Activated T-cell treated with anti-CD3 and anti-CD28 coated beads, Interleukin-2, amount 50 U/mL, for 4 hours (primary cell): ENCODE measurements at regions not wholly inside any gene's neighbourhood (a gene's known extent, or its start where the extent isn't known, plus 50 kb on each side); places are given as distances from the start of the nearest gene placed in this dataset.
"Not testable (repeated sequence)": the region's sequence is repeated elsewhere in the genome, so short reads cannot be mapped to it uniquely, and the experiment has no call there.

ENCODE experiments used
- ATAC-seq, 2 donors: fragments of 200-7000 bp; cut with Tn5 transposase; one replicate each; pipeline ENCODE4 v1.10.0; 2021
- DNase-seq: peaks from one replicate; pipeline ENCODE4 v3.0.0-alpha.2; 2020
- H3K27me3 Mint-ChIP-seq: one replicate; pipeline ENCODE4 v1.8.0; 2021; ENCODE audit warnings: low read depth, mixed read lengths
- H3K36me3 Mint-ChIP-seq: one replicate; pipeline ENCODE4 v1.8.0; 2022; ENCODE audit warnings: mixed read lengths; ENCODE audit not compliant: insufficient read depth
- H3K4me1 Mint-ChIP-seq: one replicate; pipeline ENCODE4 v1.8.0; 2021; ENCODE audit warnings: low read depth, mixed read lengths
- H3K4me3 Mint-ChIP-seq: one replicate; pipeline ENCODE4 v1.8.0; 2021; ENCODE audit warnings: mild to moderate bottlenecking, moderate library complexity, mixed read lengths
- H3K9me3 Mint-ChIP-seq: one replicate; pipeline ENCODE4 v1.8.0; 2021; ENCODE audit warnings: mixed read lengths

DNA sequence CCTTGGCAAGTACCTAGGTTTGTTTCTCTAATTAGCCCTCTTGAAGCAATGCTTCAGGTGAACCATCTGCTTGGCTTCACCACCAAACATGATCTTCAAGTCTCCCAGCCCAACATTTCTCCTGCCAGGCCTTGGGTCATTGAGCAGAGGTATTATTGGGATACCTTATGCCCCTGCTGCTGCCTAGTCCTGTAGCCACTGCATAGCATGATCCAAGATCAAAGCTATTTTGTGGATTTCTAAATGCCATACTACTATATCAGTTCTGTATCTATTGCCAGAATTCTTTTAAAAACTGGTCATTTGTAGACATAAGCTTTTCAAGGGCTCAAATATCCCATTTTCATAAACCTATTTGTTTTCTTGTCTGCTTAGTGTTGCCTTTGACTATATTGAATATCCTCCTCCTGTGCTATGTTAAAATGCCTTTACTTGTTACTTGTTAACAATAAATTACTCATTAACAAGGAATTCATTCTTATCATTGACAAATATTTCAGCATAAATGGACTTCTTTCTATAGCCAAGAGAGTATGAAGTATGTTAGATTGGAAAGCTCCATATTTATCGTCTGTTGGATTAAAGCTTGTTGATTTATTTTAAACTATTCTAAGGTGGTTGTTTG, 204.5 kb upstream of the RBBP8 start:
- no peaks in the 10 kb centered on the region for H3K36me3 Mint-ChIP-seq
- no peaks in the 10 kb centered on the region for H3K4me1 Mint-ChIP-seq
- DNase-seq (no peak), ATAC-seq (no peak)
- H3K9me3 Mint-ChIP-seq = no peaks in the 10 kb centered on the region
- peaks cover 15% of the 10 kb centered on the region for H3K27me3 Mint-ChIP-seq
- H3K4me3 Mint-ChIP-seq = no peak overlapping the region

- Mint-ChIP-seq H3K27me3 (peaks cover 15% of the 10 kb centered on the region), H3K9me3 (no peaks in the 10 kb centered on the region), H3K4me1 (no peaks in the 10 kb centered on the region), H3K4me3 (no peak overlapping the region), H3K36me3 (no peaks in the 10 kb centered on the region)
- ATAC-seq (no peak), DNase-seq (no peak)
Observed at GRCh38 chr18:22731398-22731797, 201.7 kb upstream of the RBBP8 start.

DNA sequence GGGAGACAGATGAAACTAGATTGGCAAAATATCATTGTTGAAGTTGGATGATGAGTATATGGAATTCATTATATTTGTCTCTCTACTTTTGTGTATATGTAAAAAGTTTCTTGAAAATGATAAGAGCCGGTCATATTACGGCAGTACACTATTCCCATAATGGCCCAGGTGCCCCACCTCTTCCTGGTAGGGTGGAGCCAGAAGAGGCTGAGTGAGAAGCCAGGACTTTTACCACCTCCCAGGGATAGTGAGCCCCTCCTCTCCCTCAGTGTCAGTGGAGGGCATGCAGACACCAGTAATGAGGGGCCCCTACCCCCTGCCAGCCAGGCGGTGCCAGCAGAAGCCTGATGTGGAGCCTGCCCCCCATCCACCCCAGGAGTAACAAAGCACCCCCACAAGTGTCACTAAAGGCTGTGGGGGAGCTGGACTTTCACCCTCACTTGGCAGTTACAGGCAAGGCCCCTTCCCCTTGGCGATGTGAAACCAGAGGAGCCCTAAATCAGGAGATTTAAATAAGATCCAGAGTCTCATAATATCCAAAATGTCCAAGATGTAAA, 198.9 kb upstream of the RBBP8 start:
- H3K9me3 Mint-ChIP-seq = no peaks in the 10 kb centered on the region
- no peak overlapping the region for H3K4me3 Mint-ChIP-seq
- no peak for ATAC-seq
- no peaks in the 10 kb centered on the region for H3K36me3 Mint-ChIP-seq
- H3K4me1 Mint-ChIP-seq = peaks cover under 1% of the 10 kb centered on the region
- DNase-seq = no peak
- peaks cover 7% of the 10 kb centered on the region for H3K27me3 Mint-ChIP-seq

DNA sequence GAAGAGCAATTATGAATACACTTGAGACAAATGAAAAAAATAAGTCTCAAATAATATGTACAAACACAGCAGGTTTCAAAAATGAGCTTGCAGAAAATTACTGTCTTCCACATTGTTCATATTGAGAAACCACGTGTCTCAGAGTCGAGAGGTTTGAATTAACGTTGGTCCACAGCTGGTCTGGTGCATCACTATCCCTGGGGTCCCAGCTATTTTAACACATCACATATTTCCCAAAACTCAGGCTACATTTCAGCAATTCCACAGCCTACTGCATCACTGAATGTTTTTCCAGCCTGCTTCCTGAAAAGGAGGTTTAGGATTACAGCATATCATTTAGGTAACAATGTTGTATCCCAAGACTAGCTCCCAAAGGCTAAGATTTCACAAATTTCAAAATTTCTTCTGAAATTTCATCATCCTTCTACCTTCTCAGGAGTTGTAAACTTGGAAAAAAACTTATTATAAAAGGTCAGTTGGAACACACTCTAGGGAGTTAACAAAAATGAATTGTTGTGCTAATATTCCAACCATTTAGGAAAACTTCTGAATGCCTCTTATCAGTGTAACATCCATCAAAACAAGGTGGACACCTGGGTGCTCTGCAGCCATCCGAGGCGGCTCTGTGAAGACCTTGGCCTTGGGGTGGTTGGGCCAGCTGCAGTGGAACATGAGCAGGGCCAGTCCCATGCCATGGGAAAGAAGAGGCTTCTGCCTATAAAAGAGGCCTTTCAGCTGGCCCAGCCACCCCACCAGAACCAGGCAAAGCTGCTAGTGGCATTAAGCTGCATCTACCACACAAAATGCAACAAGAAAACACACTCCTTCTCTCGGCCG, 198.1 kb upstream of the RBBP8 start:
- ATAC-seq (no peak), DNase-seq (no peak)
- peaks cover 7% of the 10 kb centered on the region for H3K27me3 Mint-ChIP-seq
- H3K4me3 Mint-ChIP-seq = no peak overlapping the region
- H3K36me3 Mint-ChIP-seq = no peaks in the 10 kb centered on the region
- H3K4me1 Mint-ChIP-seq = peaks cover 2% of the 10 kb centered on the region
- H3K9me3 Mint-ChIP-seq = no peaks in the 10 kb centered on the region

DNA sequence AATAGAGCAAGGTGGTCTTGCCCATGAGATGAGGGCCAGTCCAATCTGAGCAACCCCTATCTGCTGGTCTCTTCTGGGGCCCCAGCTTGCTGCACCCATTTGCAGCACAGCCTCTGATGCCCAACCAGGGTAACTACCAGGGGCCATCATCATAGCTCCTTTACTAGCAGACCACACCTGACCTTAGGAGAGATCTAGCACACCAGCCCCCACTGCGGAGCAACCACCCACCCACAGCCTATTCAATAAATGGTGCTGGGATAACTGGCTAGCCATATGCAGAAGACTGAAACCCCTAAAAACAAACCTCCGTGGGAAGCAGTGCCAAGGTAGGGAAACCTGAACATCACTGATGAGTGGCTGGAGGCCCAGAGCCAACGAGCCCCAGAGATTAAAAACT, 196.1 kb upstream of the RBBP8 start:
- H3K4me1 Mint-ChIP-seq = peaks cover 2% of the 10 kb centered on the region
- H3K9me3 Mint-ChIP-seq = no peaks in the 10 kb centered on the region
- ATAC-seq (no peak), DNase-seq (no peak)
- H3K36me3 Mint-ChIP-seq = no peaks in the 10 kb centered on the region
- H3K4me3 Mint-ChIP-seq = no peak overlapping the region
- peaks cover 7% of the 10 kb centered on the region for H3K27me3 Mint-ChIP-seq

DNA sequence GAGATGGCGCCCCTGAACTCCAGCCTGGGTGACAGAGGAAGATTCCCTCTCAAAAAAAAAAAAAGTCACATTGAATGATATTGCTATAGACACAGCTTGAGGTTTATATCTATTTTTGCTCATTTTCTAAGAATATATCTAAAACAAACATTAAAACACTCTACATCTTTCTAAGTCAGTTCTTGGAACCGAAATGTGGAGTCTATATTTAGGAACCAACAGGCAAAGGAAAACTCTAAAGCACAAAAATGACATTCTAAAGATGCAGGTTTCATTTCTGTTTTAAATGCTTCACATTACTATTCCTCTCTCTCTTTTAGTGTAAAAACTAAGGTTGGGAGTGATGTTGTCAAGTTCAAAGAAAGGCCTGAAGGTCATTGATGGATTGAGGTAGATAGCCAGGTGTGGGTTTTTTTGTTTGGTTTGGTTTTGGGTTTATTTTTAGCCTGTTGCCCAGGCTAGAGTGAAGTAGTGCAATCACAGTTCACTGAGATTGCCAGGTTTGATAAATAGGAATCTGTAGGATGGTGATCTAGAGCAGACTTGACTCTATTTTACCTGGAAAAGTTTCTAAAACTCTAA, 194.0 kb upstream of the RBBP8 start:
- no peak for DNase-seq
- Mint-ChIP-seq H3K9me3 (peaks cover 4% of the 10 kb centered on the region), H3K4me1 (peaks cover 2% of the 10 kb centered on the region), H3K27me3 (no peaks in the 10 kb centered on the region), H3K4me3 (no peak overlapping the region), H3K36me3 (no peaks in the 10 kb centered on the region)
- no peak for ATAC-seq

DNA sequence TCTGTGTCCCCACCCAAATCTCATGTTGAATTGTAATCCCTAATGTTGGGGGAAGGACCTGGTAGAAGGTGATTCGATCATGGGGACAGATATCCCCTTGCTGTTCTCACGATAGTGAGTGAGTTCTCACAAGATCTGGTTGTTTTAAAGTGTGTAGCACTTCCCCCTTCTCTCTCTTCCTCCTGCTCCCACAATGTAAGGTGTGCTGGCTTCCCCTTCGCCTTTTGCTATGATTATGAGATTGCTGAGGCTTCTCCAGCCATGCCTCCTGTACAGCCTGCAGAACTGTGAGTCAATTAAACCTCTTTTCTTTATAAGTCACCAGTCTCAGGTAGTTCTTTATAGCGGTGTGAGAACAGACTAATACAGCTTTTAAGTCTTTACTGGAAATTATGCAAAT, 193.3 kb upstream of the RBBP8 start:
- H3K4me1 Mint-ChIP-seq = peaks cover 2% of the 10 kb centered on the region
- H3K36me3 Mint-ChIP-seq = no peaks in the 10 kb centered on the region
- H3K4me3 Mint-ChIP-seq = no peak overlapping the region
- DNase-seq (no peak), ATAC-seq (peak in 1 of 2 donors; percentile 18)
- no peaks in the 10 kb centered on the region for H3K27me3 Mint-ChIP-seq
- H3K9me3 Mint-ChIP-seq = peaks cover 7% of the 10 kb centered on the region

- no peak overlapping the region for H3K4me3 Mint-ChIP-seq
- DNase-seq (no peak), ATAC-seq (no peak)
- H3K4me1 Mint-ChIP-seq = peaks cover 2% of the 10 kb centered on the region
- peaks cover 2% of the 10 kb centered on the region for H3K27me3 Mint-ChIP-seq
- peaks cover 16% of the 10 kb centered on the region for H3K9me3 Mint-ChIP-seq
- no peaks in the 10 kb centered on the region for H3K36me3 Mint-ChIP-seq
Observed at GRCh38 chr18:22741318-22741717, 191.8 kb upstream of the RBBP8 start.

DNA sequence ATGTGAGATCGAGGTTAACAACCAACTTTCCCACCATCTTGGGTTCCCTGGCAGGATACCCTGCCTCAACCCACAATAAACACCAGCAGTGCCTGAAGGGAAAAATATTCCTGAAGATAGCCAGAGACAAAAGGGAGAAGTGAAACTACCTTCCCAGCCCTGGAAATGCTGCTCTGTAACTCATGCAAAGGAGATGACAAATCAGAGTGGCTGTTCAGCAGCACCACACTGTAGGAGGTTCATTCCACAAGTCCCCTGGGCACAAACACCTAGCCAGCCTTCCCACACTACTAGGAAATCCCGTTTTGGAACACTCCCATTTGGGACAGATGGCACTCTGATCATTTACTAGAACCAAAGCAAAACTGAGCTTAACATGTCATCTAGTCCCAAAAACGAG, 190.7 kb upstream of the RBBP8 start:
- Mint-ChIP-seq H3K27me3 (peaks cover 4% of the 10 kb centered on the region), H3K4me1 (peaks cover 2% of the 10 kb centered on the region), H3K4me3 (no peak overlapping the region), H3K36me3 (no peaks in the 10 kb centered on the region), H3K9me3 (peaks cover 19% of the 10 kb centered on the region)
- ATAC-seq (no peak), DNase-seq (no peak)

GRCh38 chr18:22745966-22746365, 187.2 kb upstream of the RBBP8 start:
- ATAC-seq (no peak), DNase-seq (no peak)
- peaks cover 9% of the 10 kb centered on the region for H3K27me3 Mint-ChIP-seq
- H3K4me1 Mint-ChIP-seq = no peaks in the 10 kb centered on the region
- peaks cover 28% of the 10 kb centered on the region for H3K9me3 Mint-ChIP-seq
- no peak overlapping the region for H3K4me3 Mint-ChIP-seq
- no peaks in the 10 kb centered on the region for H3K36me3 Mint-ChIP-seq

GRCh38 chr18:22752014-22752413, 181.1 kb upstream of the RBBP8 start:
- Mint-ChIP-seq H3K9me3 (peaks cover 9% of the 10 kb centered on the region), H3K36me3 (no peaks in the 10 kb centered on the region), H3K4me1 (no peaks in the 10 kb centered on the region), H3K27me3 (peaks cover 21% of the 10 kb centered on the region), H3K4me3 (no peak overlapping the region)
- DNase-seq (no peak), ATAC-seq (no peak)

GRCh38 chr18:22753130-22753831, 179.8 kb upstream of the RBBP8 start:
- H3K27me3 Mint-ChIP-seq = peaks cover 18% of the 10 kb centered on the region

GRCh38 chr18:22764005-22764404, 169.1 kb upstream of the RBBP8 start:
- DNase-seq, H3K36me3 Mint-ChIP-seq, H3K9me3 Mint-ChIP-seq, H3K4me1 Mint-ChIP-seq, H3K4me3 Mint-ChIP-seq, ATAC-seq: not testable (repeated sequence)
- peaks cover 13% of the 10 kb centered on the region for H3K27me3 Mint-ChIP-seq

More at GRCh38 chr18:22753130-22753831, 179.8 kb upstream of the RBBP8 start:
- Mint-ChIP-seq H3K36me3 (no peaks in the 10 kb centered on the region), H3K4me1 (no peaks in the 10 kb centered on the region), H3K4me3 (no peak overlapping the region), H3K9me3 (peaks cover under 1% of the 10 kb centered on the region)
- no peak for ATAC-seq
- DNase-seq = no peak

DNA sequence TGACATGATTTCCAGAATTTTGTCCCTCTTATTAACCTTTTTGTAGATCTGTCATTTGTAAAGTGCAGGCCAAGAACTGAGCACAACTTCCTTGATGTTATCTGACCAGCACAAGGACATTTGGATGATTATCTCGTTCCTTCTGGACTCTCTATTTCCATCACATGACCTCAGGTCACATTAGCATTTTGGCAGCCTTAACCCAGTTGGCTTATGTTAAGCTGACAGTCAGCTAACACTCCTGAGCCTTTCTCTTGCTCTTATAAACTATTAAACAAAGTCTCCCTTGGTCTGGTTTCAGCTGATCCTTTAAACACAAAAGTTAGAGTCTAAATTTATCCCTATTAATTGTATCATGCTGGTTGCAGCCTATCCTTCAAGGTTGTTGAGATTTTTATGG, 167.2 kb upstream of the RBBP8 start:
- no peaks in the 10 kb centered on the region for H3K9me3 Mint-ChIP-seq
- H3K4me1 Mint-ChIP-seq = no peaks in the 10 kb centered on the region
- H3K36me3 Mint-ChIP-seq = no peaks in the 10 kb centered on the region
- ATAC-seq = no peak
- H3K4me3 Mint-ChIP-seq = no peak overlapping the region
- DNase-seq = no peak
- peaks cover 10% of the 10 kb centered on the region for H3K27me3 Mint-ChIP-seq
